Spleen (tissue), 11 donors: ENCODE measurements at regions not wholly inside any gene's neighbourhood (a gene's known extent, or its start where the extent isn't known, plus 50 kb on each side); places are given as distances from the start of the nearest gene placed in this dataset.
A peak's percentile ranks its signal among the peaks of the same experiment; 100 is the strongest.

Experiments used
- DNase-seq: peaks from one replicate; pipeline ENCODE4 v3.0.0-alpha.2; 2020
- H3K27ac ChIP-seq, 8 donors: fragments of 200-600 bp; sonication (generic) in 7 of 8; 1 replicate in 4 of 8; 2 replicates in 4 of 8; pipeline versions ENCODE4 v1.5.0 to v1.8.0; 2016 to 2021; ENCODE audit warnings: inconsistent platforms in 4 of 8, mild to moderate bottlenecking in 4 of 8, moderate library complexity in 1 of 8
- H3K27me3 ChIP-seq, 7 donors: fragments of 200-600 bp; sonication (generic) in 6 of 7; replicated peaks in 1 of 7; 1 replicate in 4 of 7; 2 replicates in 3 of 7; pipeline versions ENCODE4 v1.5.0 to v1.8.0; 2016 to 2021; ENCODE audit warnings: inconsistent platforms in 3 of 7, mild to moderate bottlenecking in 1 of 7
- H3K36me3 ChIP-seq, 6 donors: fragments of 200-600 bp; sonication (generic) in 5 of 6; 1 replicate in 4 of 6; 2 replicates in 2 of 6; pipeline versions ENCODE4 v1.5.0 to v1.8.0; 2016 to 2021; ENCODE audit warnings: inconsistent platforms in 2 of 6
- H3K4me1 ChIP-seq, 6 donors: fragments of 200-600 bp; sonication (generic) in 5 of 6; 1 replicate in 3 of 6; 2 replicates in 3 of 6; pipeline versions ENCODE4 v1.5.0 to v1.8.0; 2016 to 2021; ENCODE audit warnings: inconsistent platforms in 3 of 6
- H3K4me3 ChIP-seq, 8 donors: fragments of 200-600 bp; sonication (generic) in 7 of 8; 1 replicate in 4 of 8; 2 replicates in 4 of 8; pipeline versions ENCODE4 v1.5.0 to v1.8.0; 2016 to 2021; ENCODE audit warnings: inconsistent platforms in 4 of 8, mild to moderate bottlenecking in 4 of 8, moderate library complexity in 2 of 8
- H3K9me3 ChIP-seq, 8 donors: fragments of 200-600 bp; sonication (generic) in 7 of 8; 1 replicate in 4 of 8; 2 replicates in 4 of 8; pipeline versions ENCODE4 v1.5.0 to v1.8.0; 2016 to 2021; ENCODE audit warnings: inconsistent platforms in 4 of 8
- POLR2A ChIP-seq, 3 donors: fragments of 450-650 bp; IDR thresholded peaks; one replicate each; pipeline ENCODE4 v1.5.1; 2017; ENCODE audit warnings: antibody characterized with exemption in 3 of 3, mild to moderate bottlenecking in 1 of 3
- POLR2AphosphoS5 ChIP-seq, 3 donors: sonication (generic); formaldehyde crosslinking; IDR thresholded peaks; one replicate each; pipeline ENCODE4 v1.5.1; 2017; ENCODE audit warnings: antibody characterized with exemption in 3 of 3
- WGBS, 5 donors: extraction: QIAGEN DNeasy Blood & Tissue Kit in 3 of 5; methylation state at CpG; one replicate each; pipeline versions ENCODE4 v1.1.5 to v1.1.7; 2013 to 2018; 5-methylcytosine and 5-hydroxymethylcytosine counted together
- intact Hi-C: fragments of 100-400 bp; cut with DNase I; formaldehyde crosslinking; loops from one replicate; pipeline ENCODE4 v1.15.0; 2023; ENCODE audit warnings: low total_unique reads
- TF ChIP-seq, protein P1 (sequence below), 11 experiments: fragments of 200-600 bp in 7 of 11; fragments of 450-650 bp in 4 of 11; sonication (generic) in 4 of 11; IDR thresholded peaks in 8 of 11; conservative IDR thresholded peaks in 3 of 11; 1 replicate in 7 of 11; 2 replicates in 4 of 11; pipeline versions ENCODE4 v1.4.0 to v1.8.0; 2016 to 2021; ENCODE audit warnings: antibody characterized with exemption in 11 of 11, inconsistent platforms in 4 of 11, mild to moderate bottlenecking in 1 of 11
- donor health status: healthy with polysubstance abuse.
- donor health status: DM: no; HTN: no; CAD: no; lungs with moderate emphysema.
- donor health status: DM: no; HTN: no; CAD: no.
- donor health status: Bipolar disorder and iron deficiency.
- donor health status: healthy.
- donor health status: DM: no; HTN: no; CAD: no.
- donor health status: DM: yes; HTN: yes; CAD: no.

DNA sequence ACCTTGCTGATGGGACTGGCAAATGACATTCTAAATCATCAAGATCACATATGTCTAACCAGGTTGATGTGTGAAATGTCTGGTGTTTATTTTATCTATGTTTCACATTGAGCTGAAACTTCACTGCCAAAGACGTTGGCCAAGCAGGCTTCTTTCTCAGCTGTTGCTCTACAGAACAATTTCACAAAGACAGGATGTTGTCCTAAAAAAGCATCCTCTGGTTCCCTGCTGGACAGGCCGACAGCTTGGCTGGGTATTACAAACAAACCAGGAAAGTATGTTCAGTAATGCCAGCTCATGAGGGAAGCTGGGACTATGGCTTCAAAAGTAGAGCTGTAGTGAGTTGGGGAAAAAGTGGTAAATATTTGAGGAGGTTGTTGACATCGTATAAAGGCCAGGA lies 179.4 kb downstream of the FAM43A start:
- Histone ChIP-seq H3K4me1 (peaks cover 0 to 25% (median 10%) of the 10 kb centered on the region in 6 donors), H3K27me3 (no peaks in the 10 kb centered on the region), H3K4me3 (no peak overlapping the region), H3K27ac (peak overlapping the region in 2 of 8 donors; percentile 15 to 18), H3K36me3 (no peaks in the 10 kb centered on the region), H3K9me3 (peaks cover 0 to 4% (median 0%) of the 10 kb centered on the region in 8 donors)
- intact Hi-C loops = no loop called here
- no peak for DNase-seq
- 55 to 81% (median 71%) methylated on average over 3 of the region's 3 CpGs for WGBS, 5 donors
- TF ChIP-seq, protein P1, sequence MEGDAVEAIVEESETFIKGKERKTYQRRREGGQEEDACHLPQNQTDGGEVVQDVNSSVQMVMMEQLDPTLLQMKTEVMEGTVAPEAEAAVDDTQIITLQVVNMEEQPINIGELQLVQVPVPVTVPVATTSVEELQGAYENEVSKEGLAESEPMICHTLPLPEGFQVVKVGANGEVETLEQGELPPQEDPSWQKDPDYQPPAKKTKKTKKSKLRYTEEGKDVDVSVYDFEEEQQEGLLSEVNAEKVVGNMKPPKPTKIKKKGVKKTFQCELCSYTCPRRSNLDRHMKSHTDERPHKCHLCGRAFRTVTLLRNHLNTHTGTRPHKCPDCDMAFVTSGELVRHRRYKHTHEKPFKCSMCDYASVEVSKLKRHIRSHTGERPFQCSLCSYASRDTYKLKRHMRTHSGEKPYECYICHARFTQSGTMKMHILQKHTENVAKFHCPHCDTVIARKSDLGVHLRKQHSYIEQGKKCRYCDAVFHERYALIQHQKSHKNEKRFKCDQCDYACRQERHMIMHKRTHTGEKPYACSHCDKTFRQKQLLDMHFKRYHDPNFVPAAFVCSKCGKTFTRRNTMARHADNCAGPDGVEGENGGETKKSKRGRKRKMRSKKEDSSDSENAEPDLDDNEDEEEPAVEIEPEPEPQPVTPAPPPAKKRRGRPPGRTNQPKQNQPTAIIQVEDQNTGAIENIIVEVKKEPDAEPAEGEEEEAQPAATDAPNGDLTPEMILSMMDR (IDR thresholded peaks at IDR 0.05 in 8 of 11, conservative IDR thresholded peaks at IDR 0.05 in 3 of 11) = no peak
- TF ChIP-seq POLR2A (IDR thresholded peaks at IDR 0.05) (no peak), POLR2AphosphoS5 (IDR thresholded peaks at IDR 0.05) (no peak)

DNA sequence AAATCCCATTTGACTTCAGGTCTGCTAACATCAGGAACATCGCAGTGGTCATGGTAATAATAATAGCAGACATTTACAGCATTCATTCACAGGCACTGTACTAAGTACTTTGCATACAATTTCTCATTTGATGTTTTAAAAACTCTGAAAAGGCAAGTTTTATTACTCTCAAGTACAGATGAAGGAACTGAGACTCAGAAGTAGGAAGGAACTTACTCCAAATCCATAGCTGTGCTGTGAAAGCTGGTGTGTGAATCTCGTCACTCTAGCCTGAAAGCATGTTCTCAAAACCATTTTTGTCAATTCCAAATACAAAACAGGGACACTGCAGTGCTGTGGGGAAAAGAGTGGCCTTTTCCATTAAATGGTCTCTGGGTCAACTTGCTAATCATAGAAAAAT lies 179.9 kb downstream of the FAM43A start:
- TF ChIP-seq POLR2A (IDR thresholded peaks at IDR 0.05) = no peak
- TF ChIP-seq, protein P1 (IDR thresholded peaks at IDR 0.05 in 8 of 11, conservative IDR thresholded peaks at IDR 0.05 in 3 of 11) = no peak
- TF ChIP-seq POLR2AphosphoS5 (IDR thresholded peaks at IDR 0.05) = no peak
- Histone ChIP-seq H3K9me3 (peaks cover 0 to 7% (median 0%) of the 10 kb centered on the region in 8 donors), H3K4me3 (no peak overlapping the region), H3K36me3 (no peaks in the 10 kb centered on the region), H3K4me1 (peaks cover 0 to 30% (median 10%) of the 10 kb centered on the region in 6 donors), H3K27me3 (no peaks in the 10 kb centered on the region), H3K27ac (peak overlapping the region in 3 of 8 donors; percentile 5 to 18 (median 15))
- no peak for DNase-seq
- WGBS, 5 donors = 54 to 76% (median 75%) methylated on average over 2 of the region's 2 CpGs
- intact Hi-C loops = no loop called here

- Histone ChIP-seq H3K4me1 (peaks cover 0 to 35% (median 11%) of the 10 kb centered on the region in 6 donors), H3K9me3 (peaks cover 0 to 7% (median 0%) of the 10 kb centered on the region in 8 donors), H3K27me3 (no peaks in the 10 kb centered on the region), H3K36me3 (no peaks in the 10 kb centered on the region), H3K4me3 (no peak overlapping the region), H3K27ac (peak overlapping the region in 2 of 8 donors; percentile 5 to 15)
- TF ChIP-seq, protein P1 (IDR thresholded peaks at IDR 0.05 in 8 of 11, conservative IDR thresholded peaks at IDR 0.05 in 3 of 11) = no peak
- no peak for TF ChIP-seq POLR2AphosphoS5 (IDR thresholded peaks at IDR 0.05)
- TF ChIP-seq POLR2A (IDR thresholded peaks at IDR 0.05) = no peak
- WGBS, 5 donors = 50 to 74% (median 67%) methylated on average over 4 of the region's 4 CpGs
- DNase-seq = no peak
- intact Hi-C loops = no loop called here
Observed at GRCh38 chr3:194866236-194866635, 180.6 kb downstream of the FAM43A start.

DNA sequence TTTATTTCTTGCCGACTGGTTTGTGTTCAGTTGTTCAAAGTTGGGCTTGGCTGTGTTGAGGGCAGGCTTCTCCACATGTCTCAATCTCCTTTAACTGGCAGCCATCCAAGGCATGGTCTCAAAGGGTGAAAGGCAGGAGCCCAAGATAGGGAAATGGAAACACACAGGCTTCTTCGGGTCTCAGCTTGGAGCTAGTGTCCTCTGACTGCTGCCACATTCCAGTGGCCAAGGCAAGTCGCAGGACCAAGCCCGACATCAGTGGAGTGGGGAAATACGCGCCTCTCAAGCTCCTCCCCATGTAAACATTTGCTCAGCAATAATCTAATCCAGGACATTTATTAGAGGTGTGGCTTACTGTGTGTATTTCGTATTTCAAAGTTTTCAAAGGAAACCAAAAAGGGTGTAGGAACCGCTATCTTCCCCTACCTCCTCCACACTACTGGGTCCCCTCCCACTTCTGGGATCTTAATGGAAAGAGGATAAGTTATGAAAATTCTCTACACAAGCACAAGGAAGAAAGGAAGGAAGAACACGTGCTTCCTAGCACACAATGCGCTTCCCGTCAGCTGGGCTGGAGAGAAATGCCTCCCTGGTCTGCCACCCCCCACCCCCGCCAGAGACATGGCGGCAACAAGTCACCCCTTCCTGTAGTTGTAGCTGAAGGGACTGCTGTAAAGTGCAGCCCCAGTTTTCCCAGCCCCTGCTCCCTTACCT lies 181.7 kb downstream of the FAM43A start:
- no peaks in the 10 kb centered on the region for H3K27me3 ChIP-seq
- peaks cover 5 to 47% (median 23%) of the 10 kb centered on the region in 6 donors for H3K4me1 ChIP-seq
- H3K36me3 ChIP-seq = no peaks in the 10 kb centered on the region
- intact Hi-C loops = no loop called here
- DNase-seq = peak; percentile 81
- peak overlapping the region in 7 of 8 donors; percentile 62 to 87 (median 74) for H3K27ac ChIP-seq
- H3K4me3 ChIP-seq = peak overlapping the region in 1 of 8 donors; percentile 1
- 24 to 54% (median 32%) methylated on average over 13 of the region's 13 CpGs for WGBS, 5 donors
- peak in 2 of 3 donors; percentile 63 to 68 for TF ChIP-seq POLR2AphosphoS5 (IDR thresholded peaks at IDR 0.05)
- no peak for TF ChIP-seq POLR2A (IDR thresholded peaks at IDR 0.05)
- TF ChIP-seq, protein P1 (IDR thresholded peaks at IDR 0.05 in 8 of 11, conservative IDR thresholded peaks at IDR 0.05 in 3 of 11) = peak in 1 of 11 experiments; percentile 4
- H3K9me3 ChIP-seq = peaks cover 0 to 7% (median 0%) of the 10 kb centered on the region in 8 donors
